AG04450 (cell line): ENCODE measurements at regions not wholly inside any gene's neighbourhood (a gene's known extent, or its start where the extent isn't known, plus 50 kb on each side); places are given as distances from the start of the nearest gene placed in this dataset.
"Not testable (repeated sequence)": the region's sequence is repeated elsewhere in the genome, so short reads cannot be mapped to it uniquely, and the experiment has no call there.

Source experiments
- CTCF ChIA-PET: fragments of 300-600, 350-600 bp; formaldehyde crosslinking; extraction: SDS; loops from one replicate; lab custom pipeline; 2022; ENCODE audit warnings: antibody characterized with exemption, inconsistent platforms; lab: Charles Lee
- POLR2A ChIA-PET: fragments of 350-600 bp; formaldehyde crosslinking; extraction: SDS; loops from one replicate; lab custom pipeline; 2021; ENCODE audit warnings: antibody characterized with exemption, inconsistent platforms; lab: Yijun Ruan, JAX
- DNase-seq: peaks from one replicate; pipeline ENCODE4 v3.0.0-alpha.2; 2011; ENCODE audit warnings: low read depth, low spot score
- H3K27ac ChIP-seq: one replicate; pipeline ENCODE4 v1.5.1; 2012; ENCODE audit warnings: low read depth, low read length, control low read depth
- H3K27me3 ChIP-seq: one replicate; pipeline ENCODE4 v1.6.0; 2012; ENCODE audit warnings: low read length; ENCODE audit not compliant: control insufficient read depth, insufficient read depth
- H3K4me3 ChIP-seq: 2 replicates; pipeline ENCODE4 v1.5.1; 2011; ENCODE audit warnings: mild to moderate bottlenecking, low read depth, low read length, control low read depth
- H3K9me3 ChIP-seq: 2 replicates; pipeline ENCODE4 v1.5.1; 2012; ENCODE audit warnings: low read length; ENCODE audit not compliant: control insufficient read depth, insufficient read depth
- CTCF ChIP-seq: IDR thresholded peaks from 2 replicates; pipeline ENCODE4 v1.5.1; 2011; ENCODE audit warnings: low read depth, low read length, control low read depth, inconsistent platforms

GRCh38 chr12:92235703-92236472, 90.2 kb upstream of the BTG1 start:
- no peak for DNase-seq
- H3K9me3 ChIP-seq: no peaks in the 10 kb centered on the region
- CTCF ChIA-PET: interaction anchor here (0.6 kb wide), 1 partner anchor 16 kb away, joined by 4 read pairs; no protein-coding TSS in a partner anchor
- no peaks in the 10 kb centered on the region for H3K27me3 ChIP-seq
- POLR2A ChIA-PET: no interaction called here
- no peak overlapping the region for H3K27ac ChIP-seq
- H3K4me3 ChIP-seq: no peak overlapping the region
- no peak for TF ChIP-seq CTCF

DNA sequence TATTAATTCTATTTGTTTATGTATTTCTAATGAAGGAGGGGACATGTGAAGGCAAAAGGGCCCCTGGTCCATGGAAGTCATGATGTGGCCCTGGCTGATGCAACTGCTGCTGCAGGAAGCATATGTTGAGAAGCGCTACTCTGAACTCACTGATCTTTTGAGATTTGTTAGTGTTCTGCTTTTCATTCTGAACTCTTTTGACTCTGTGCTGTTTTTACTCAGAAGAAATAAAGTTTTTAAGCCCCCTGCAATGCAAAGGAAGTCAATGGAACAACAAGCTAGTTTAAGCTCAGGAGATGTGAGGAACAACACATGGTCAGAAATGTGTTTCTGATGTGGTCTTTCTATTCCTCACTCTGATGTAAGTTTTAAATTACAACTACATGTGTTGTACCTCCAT, 88.9 kb upstream of the BTG1 start:
- DNase-seq: no peak
- ChIA-PET POLR2A (no interaction called here), CTCF (no interaction called here)
- H3K27me3 ChIP-seq: no peaks in the 10 kb centered on the region
- H3K9me3 ChIP-seq: no peaks in the 10 kb centered on the region
- no peak overlapping the region for H3K27ac ChIP-seq
- no peak for TF ChIP-seq CTCF
- H3K4me3 ChIP-seq: no peak overlapping the region

GRCh38 chr12:92233346-92234015, 87.8 kb upstream of the BTG1 start:
- Histone ChIP-seq H3K4me3 (no peak overlapping the region), H3K9me3 (no peaks in the 10 kb centered on the region), H3K27ac (no peak overlapping the region), H3K27me3 (no peaks in the 10 kb centered on the region)
- TF ChIP-seq CTCF: no peak
- DNase-seq: no peak
- ChIA-PET POLR2A (interaction anchor here (1.3 kb wide), 1 partner anchor 88 kb away, joined by 3 read pairs; the partner anchor contains the start of gene BTG1), CTCF (no interaction called here)

- CTCF ChIA-PET, H3K9me3 ChIP-seq, H3K27ac ChIP-seq: not testable (repeated sequence)
Measured at GRCh38 chr12:92232371-92232932, 86.8 kb upstream of the BTG1 start.

GRCh38 chr12:92231945-92232344, 86.3 kb upstream of the BTG1 start:
- CTCF ChIA-PET, DNase-seq, H3K27me3 ChIP-seq, H3K9me3 ChIP-seq, H3K4me3 ChIP-seq, H3K27ac ChIP-seq: not testable (repeated sequence)
- POLR2A ChIA-PET: interaction anchor here (1.3 kb wide), 1 partner anchor 87 kb away, joined by 3 read pairs; the partner anchor contains the start of gene BTG1

More at GRCh38 chr12:92232371-92232932, 86.8 kb upstream of the BTG1 start:
- not testable (repeated sequence) for H3K27me3 ChIP-seq, H3K4me3 ChIP-seq, DNase-seq
- POLR2A ChIA-PET: interaction anchor here (1.3 kb wide), 1 partner anchor 87 kb away, joined by 3 read pairs; the partner anchor contains the start of gene BTG1

GRCh38 chr12:92231532-92231931, 85.9 kb upstream of the BTG1 start:
- H3K27ac ChIP-seq, POLR2A ChIA-PET, H3K4me3 ChIP-seq, DNase-seq, H3K9me3 ChIP-seq, H3K27me3 ChIP-seq: not testable (repeated sequence)
- CTCF ChIA-PET: interaction anchor here (1.0 kb wide), 1 partner anchor 850 kb away, joined by 4 read pairs; no protein-coding TSS in a partner anchor
